NCI-H510A treated with DMSO at 0.1 percent for 48 hours (cell line): ENCODE measurements at regions not wholly inside any gene's neighbourhood (a gene's known extent, or its start where the extent isn't known, plus 50 kb on each side); places are given as distances from the start of the nearest gene placed in this dataset.

Experiments used
- DNase-seq: peaks from one replicate; lab custom pipeline; 2025; lab: John Stamatoyannopoulos, UW

GRCh38 chr1:23615423-23615822 lies 56.1 kb upstream of the ID3 start:
- no peak for DNase-seq

GRCh38 chr1:23614032-23614660 lies 54.8 kb upstream of the ID3 start:
- peak; percentile 27 for DNase-seq

- peak; percentile 24 for DNase-seq
These were observed 54.1 kb upstream of the ID3 start for GRCh38 chr1:23613191-23614031.

- DNase-seq = peak; percentile 79
These were observed 52.5 kb upstream of the ID3 start for GRCh38 chr1:23611601-23612327.

GRCh38 chr1:23610677-23611076 lies 51.4 kb upstream of the ID3 start:
- DNase-seq = no peak

- no peak for DNase-seq
These were observed 50.7 kb upstream of the ID3 start for GRCh38 chr1:23609971-23610370.
